ENCODE measurements at regions not wholly inside any gene's neighbourhood (a gene's known extent, or its start where the extent isn't known, plus 50 kb on each side); places are given as distances from the start of the nearest gene placed in this dataset.
"Not testable (repeated sequence)": the region's sequence is repeated elsewhere in the genome, so short reads cannot be mapped to it uniquely, and the experiment has no call there.

DNA sequence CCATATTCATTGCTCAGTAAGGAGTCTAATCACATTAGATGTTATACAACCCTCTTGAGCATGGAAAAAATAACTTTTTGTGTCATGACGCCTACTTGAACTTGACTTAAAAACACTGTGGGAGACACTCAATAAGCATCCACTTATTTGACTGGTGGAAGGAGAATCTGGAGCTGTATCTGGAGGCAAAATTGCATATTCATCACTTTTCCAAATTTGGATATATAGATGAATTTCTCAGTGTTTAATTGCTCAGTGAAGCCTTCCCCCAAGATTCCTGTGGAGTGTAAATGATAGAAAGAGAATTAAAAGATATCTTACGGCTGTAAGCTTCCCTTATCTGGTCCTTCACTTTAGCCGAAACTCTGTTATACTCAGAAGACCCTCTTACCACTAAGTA, 610.7 kb upstream of the ADGRL2 start:
- DNase-seq = no peak

DNA sequence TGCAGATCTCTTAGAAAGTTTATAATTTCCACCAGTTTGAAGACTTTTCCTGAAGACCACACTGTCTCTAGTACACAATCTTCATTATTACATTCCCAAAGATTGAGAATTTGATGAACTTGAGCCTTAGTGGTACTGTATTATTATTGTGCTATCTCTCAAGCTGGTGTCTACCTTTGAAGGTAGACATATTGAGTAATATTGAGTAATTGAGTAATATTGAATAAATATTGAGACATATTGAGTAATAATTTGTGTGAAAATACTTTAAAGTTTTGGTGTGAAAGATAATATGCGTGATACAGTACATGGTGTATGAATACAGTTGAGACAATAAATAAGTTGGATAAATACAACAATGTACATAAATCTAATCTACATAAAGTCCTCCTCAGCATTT, 613.1 kb upstream of the ADGRL2 start:
- DNase-seq = no peak

DNA sequence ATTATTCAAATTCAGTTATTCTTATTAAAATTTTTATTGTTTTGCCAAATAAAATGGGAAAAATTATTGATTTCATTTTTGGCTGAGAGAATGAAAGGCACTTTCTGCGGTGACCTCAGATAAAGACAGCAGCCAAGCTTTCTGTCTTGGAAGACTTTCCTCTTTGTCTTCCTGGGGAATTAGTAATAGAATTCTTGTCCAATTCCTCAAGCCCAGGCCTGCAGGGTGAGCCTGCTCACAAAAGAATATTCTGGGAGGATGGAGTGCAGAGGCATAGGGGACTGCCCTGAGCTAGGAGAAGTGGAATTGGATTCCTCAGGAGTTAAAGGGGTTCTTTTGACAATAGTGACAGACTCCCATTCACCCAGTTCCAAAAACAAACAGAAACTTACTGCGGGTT, 614.5 kb upstream of the ADGRL2 start:
- no peak for DNase-seq

GRCh38 chr1:81183553-81183952, 617.2 kb upstream of the ADGRL2 start:
- no peak for DNase-seq

- no peak for DNase-seq
Measured at GRCh38 chr1:81183051-81183450, 617.7 kb upstream of the ADGRL2 start.

DNA sequence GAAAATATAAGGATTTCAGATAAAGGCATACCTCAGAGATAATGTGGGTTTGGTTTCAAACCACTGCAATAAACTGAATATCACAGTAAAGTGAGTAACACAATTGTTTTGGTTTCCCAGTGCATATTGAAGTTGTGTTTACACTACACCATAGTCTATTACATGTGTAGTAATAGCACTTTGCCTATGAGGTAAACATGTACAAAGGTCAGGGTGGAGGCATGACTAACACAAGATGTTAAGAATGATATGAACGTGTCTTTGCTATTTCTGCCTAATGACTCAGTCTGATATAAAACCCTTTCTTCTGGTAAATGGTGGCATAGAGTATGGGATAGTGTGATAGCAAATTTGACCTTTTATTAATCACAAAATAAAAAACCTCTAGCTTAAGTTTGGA, 621.5 kb upstream of the ADGRL2 start:
- no peak for DNase-seq

DNA sequence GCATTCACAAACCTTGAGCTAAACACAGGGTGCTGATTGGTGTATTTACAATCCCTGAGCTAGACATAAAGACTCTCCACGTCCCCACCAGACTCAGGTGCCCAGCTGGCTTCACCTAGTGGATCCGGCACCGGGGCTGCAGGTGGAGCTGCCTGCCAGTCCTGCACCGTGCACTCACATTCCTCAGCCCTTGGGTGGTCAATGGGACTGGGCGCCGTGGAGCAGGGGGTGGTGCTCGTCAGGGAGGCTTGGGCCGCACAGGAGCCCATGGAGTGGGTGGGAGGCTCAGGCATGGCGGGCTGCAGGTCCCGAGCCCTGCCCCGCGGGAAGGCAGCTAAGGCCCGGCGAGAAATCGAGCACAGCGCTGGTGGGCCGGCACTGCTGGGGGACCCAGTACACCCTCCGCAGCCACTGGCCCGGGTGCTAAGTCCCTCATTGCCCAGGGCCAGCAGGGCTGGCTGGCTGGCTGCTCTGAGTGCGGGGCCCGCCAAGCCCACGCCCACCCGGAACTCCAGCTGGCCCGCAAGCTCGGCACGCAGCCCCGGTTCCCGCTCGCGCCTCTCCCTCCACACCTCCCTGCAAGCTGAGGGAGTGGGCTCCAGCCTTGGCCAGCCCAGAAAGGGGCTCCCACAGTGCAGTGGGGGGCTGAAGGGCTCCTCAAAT, 622.2 kb upstream of the ADGRL2 start:
- not testable (repeated sequence) for DNase-seq

DNA sequence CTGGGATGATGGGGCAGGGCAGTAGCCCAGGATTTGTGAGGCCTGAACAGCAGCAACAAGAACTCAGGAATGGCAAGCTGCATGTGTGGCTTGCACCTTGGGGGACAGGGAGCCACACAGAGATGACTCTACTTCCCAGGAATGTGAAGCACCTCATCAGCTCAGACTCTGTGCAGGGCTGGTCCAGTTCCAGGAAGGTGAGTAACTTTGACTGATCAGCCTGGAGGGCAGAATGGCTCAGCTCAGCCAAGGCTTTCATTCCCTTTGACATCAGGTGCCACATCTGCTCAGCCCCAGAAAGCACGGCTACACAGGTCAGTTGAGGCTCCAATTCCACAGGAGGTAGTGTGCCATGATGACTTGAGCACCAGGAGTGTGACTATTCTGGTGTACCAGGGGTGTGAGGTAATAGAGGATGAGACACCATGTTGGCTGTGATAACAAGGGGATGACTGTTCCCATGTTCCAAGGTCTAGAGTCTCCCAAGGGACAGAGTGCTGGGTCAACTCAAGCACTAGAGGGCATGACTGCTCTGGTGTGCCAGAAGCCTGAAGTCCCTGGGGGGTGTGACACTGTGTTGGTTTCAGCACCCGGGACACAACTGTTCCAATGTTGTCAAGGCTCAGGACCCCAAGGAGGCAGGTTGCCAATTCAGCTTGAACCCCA, 625.8 kb upstream of the ADGRL2 start:
- no peak for DNase-seq

- no peak for DNase-seq
Measured at GRCh38 chr1:81174052-81174451, 626.7 kb upstream of the ADGRL2 start.

DNA sequence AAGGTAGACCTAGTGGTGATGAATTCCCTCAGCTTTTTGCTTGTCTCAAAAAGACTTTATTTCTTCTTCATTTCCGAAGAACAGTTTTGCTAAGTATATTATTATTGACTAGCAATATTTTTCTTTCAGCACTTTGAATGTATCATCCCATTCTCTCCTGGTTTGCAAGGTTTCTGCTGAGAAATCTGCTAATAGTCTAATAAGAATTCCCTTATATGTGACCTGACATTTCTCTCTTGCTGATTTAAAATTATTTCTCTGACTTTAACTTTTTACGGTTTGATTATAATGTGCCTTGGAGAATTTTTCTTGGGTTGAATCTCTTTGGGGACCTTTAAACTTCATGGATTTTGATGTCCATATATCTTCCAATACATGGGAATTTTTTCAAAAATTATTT, 628.3 kb upstream of the ADGRL2 start:
- DNase-seq = no peak

DNA sequence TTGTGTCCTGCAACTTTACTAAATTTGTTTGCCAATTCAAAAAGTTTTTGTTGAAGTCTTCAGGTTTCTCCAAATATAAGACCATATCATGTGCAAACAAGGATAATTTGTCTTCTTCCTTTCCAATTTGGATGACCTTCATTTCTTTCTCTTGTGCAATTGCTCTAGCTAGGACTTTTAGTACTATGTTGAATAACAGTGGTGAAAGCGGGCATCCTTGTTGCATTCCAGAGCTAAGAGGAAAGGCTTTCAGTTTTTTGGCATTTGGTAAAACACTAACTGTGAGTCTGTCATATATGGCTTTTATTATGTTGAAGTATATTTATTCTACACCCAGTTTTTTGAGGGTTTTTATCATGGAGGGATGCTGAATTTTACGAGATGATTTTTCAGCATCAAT, 630.0 kb upstream of the ADGRL2 start:
- DNase-seq = no peak

- DNase-seq = no peak
Measured at GRCh38 chr1:81165963-81166362, 634.8 kb upstream of the ADGRL2 start.

- no peak for DNase-seq
Measured at GRCh38 chr1:81160696-81161095, 640.0 kb upstream of the ADGRL2 start.

DNA sequence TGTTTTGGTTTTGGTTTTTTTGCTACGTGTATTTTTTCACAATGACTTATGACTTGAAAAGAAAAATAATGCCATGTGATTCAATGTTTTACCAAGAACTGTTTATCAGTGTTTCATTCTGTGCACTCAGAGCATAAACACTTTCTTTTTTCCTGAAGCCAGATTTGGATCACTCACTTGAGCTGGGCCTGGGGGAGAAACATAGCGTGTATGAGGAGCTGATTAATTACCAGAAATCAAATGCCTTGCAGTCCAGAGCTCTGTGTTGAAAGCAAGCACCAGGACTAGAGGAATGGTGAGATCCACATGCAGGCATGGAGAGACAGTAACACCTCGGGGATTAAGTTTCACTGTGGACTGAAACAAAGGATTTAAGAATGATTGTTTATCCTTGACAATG, 642.1 kb upstream of the ADGRL2 start:
- no peak for DNase-seq

- no peak for DNase-seq
Measured at GRCh38 chr1:81157686-81158085, 643.0 kb upstream of the ADGRL2 start.

- no peak for DNase-seq
Measured at GRCh38 chr1:81156887-81157286, 643.8 kb upstream of the ADGRL2 start.

- DNase-seq = no peak
Measured at GRCh38 chr1:81155131-81155530, 645.6 kb upstream of the ADGRL2 start.

- DNase-seq = no peak
Measured at GRCh38 chr1:81151206-81151605, 649.5 kb upstream of the ADGRL2 start.

GRCh38 chr1:81149649-81150325, 650.9 kb upstream of the ADGRL2 start:
- DNase-seq = no peak

- no peak for DNase-seq
Measured at GRCh38 chr1:81144240-81144825, 656.4 kb upstream of the ADGRL2 start.

GRCh38 chr1:81142099-81142826, 658.5 kb upstream of the ADGRL2 start:
- DNase-seq = no peak

DNA sequence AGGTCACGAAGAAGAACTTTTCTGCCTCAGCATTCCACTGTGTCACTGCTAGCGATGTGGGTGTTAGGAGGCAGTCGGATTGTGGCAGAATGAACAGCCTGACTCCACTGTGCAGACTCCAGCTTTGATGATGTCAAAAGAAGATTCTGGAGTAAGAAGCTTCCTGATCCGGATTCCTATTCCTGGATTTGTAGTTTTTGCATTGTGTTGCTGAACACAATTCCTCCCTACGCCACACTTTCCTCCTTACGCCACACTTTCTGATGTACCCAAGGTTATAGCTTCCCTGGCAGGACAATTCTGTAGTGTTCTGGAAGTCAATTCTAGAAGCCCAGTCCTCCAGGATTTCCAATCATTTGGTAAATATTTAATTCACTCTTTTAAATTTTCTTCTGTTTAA, 665.2 kb upstream of the ADGRL2 start:
- no peak for DNase-seq

GRCh38 chr1:81129776-81130175, 671.0 kb upstream of the ADGRL2 start:
- no peak for DNase-seq

Data from retina (tissue), 1 donor.